Posterior vena cava (tissue), 2 donors: ENCODE measurements at regions not wholly inside any gene's neighbourhood (a gene's known extent, or its start where the extent isn't known, plus 50 kb on each side); places are given as distances from the start of the nearest gene placed in this dataset.

ENCODE experiments used
- DNase-seq: peaks from one replicate; pipeline ENCODE4 v3.0.0-alpha.2; 2020; ENCODE audit warnings: low spot score
- intact Hi-C, 2 donors: fragments of 100-400 bp; cut with DNase I; formaldehyde crosslinking; loops; one replicate each; pipeline versions ENCODE4 v1.14.1 to v1.14.2; 2022 to 2023
- donor health status: DM: yes; HTN: yes; CAD: no.
- donor health status: DM: yes; HTN: yes; CAD: no.

- DNase-seq, result no peak
- intact Hi-C loops, result no loop called here
These were observed 84.8 kb downstream of the RBFOX3 start for GRCh38 chr17:79525793-79526677.

- no peak for DNase-seq
- intact Hi-C loops, result no loop called here
These were observed 86.4 kb downstream of the RBFOX3 start for GRCh38 chr17:79524213-79525187.

- intact Hi-C loops, result no loop called here
- no peak for DNase-seq
These were observed 88.4 kb downstream of the RBFOX3 start for GRCh38 chr17:79522414-79522813.

- no peak for DNase-seq
- intact Hi-C loops, result no loop called here
These were observed 89.6 kb downstream of the RBFOX3 start for GRCh38 chr17:79521225-79521624.

GRCh38 chr17:79520167-79521165 lies 90.4 kb downstream of the RBFOX3 start:
- DNase-seq, result no peak
- intact Hi-C loops, result no loop called here

GRCh38 chr17:79519601-79520000 lies 91.2 kb downstream of the RBFOX3 start:
- DNase-seq, result no peak
- intact Hi-C loops, result no loop called here

- DNase-seq, result no peak
- intact Hi-C loops, result no loop called here
These were observed 92.0 kb downstream of the RBFOX3 start for GRCh38 chr17:79518585-79519523.

GRCh38 chr17:79517827-79518584 lies 92.8 kb downstream of the RBFOX3 start:
- no peak for DNase-seq
- intact Hi-C loops, result no loop called here

- DNase-seq, result peak; percentile 72
- intact Hi-C loops, result no loop called here
These were observed 94.9 kb downstream of the RBFOX3 start for GRCh38 chr17:79515646-79516571.

GRCh38 chr17:79515110-79515509 lies 95.7 kb downstream of the RBFOX3 start:
- intact Hi-C loops, result no loop called here
- peak; percentile 58 for DNase-seq

GRCh38 chr17:79513820-79514535 lies 96.9 kb downstream of the RBFOX3 start:
- intact Hi-C loops, result no loop called here
- DNase-seq, result no peak

- intact Hi-C loops, result no loop called here
- DNase-seq, result peak; percentile 75
These were observed 97.6 kb downstream of the RBFOX3 start for GRCh38 chr17:79513206-79513605.

- intact Hi-C loops, result no loop called here
These were observed 99.4 kb downstream of the RBFOX3 start for GRCh38 chr17:79511471-79511870.

GRCh38 chr17:79510071-79510470 lies 100.8 kb downstream of the RBFOX3 start:
- intact Hi-C loops, result no loop called here
- DNase-seq, result no peak

More at GRCh38 chr17:79511471-79511870, 99.4 kb downstream of the RBFOX3 start:
- DNase-seq, result no peak

GRCh38 chr17:79509490-79509889 lies 101.4 kb downstream of the RBFOX3 start:
- no peak for DNase-seq
- intact Hi-C loops, result no loop called here
